ENCODE measurements at regions not wholly inside any gene's neighbourhood (a gene's known extent, or its start where the extent isn't known, plus 50 kb on each side); places are given as distances from the start of the nearest gene placed in this dataset.
"Not testable (repeated sequence)": the region's sequence is repeated elsewhere in the genome, so short reads cannot be mapped to it uniquely, and the experiment has no call there.

GRCh38 chr5:52148679-52149078, 639.0 kb upstream of the ITGA1 start:
- no peak for DNase-seq (ENCODE audit: low spot score)
- FAIRE-seq = no peak

- DNase-seq (ENCODE audit: low spot score) = no peak
- no peak for FAIRE-seq
These were observed 637.2 kb upstream of the ITGA1 start for GRCh38 chr5:52150501-52150900.

GRCh38 chr5:52156809-52157208, 630.9 kb upstream of the ITGA1 start:
- FAIRE-seq; DNase-seq (ENCODE audit: low spot score): not testable (repeated sequence)

GRCh38 chr5:52165806-52166205, 621.9 kb upstream of the ITGA1 start:
- FAIRE-seq; DNase-seq (ENCODE audit: low spot score): not testable (repeated sequence)

GRCh38 chr5:52173133-52173532, 614.6 kb upstream of the ITGA1 start:
- FAIRE-seq = no peak
- no peak for DNase-seq (ENCODE audit: low spot score)

- DNase-seq (ENCODE audit: low spot score) (no peak), FAIRE-seq (no peak)
These were observed 610.5 kb upstream of the ITGA1 start for GRCh38 chr5:52177193-52177592.

GRCh38 chr5:52181403-52181802, 606.3 kb upstream of the ITGA1 start:
- no peak for FAIRE-seq
- no peak for DNase-seq (ENCODE audit: low spot score)

GRCh38 chr5:52190737-52191136, 597.0 kb upstream of the ITGA1 start:
- FAIRE-seq (no peak), DNase-seq (ENCODE audit: low spot score) (no peak)

- DNase-seq (ENCODE audit: low spot score) (no peak), FAIRE-seq (no peak)
These were observed 587.9 kb upstream of the ITGA1 start for GRCh38 chr5:52199833-52200232.

GRCh38 chr5:52202256-52202655, 585.5 kb upstream of the ITGA1 start:
- FAIRE-seq = no peak
- DNase-seq (ENCODE audit: low spot score) = no peak

- no peak for DNase-seq (ENCODE audit: low spot score)
- no peak for FAIRE-seq
These were observed 583.4 kb upstream of the ITGA1 start for GRCh38 chr5:52204310-52204709.
